Astrocyte (in vitro differentiated cells and primary cell): ENCODE measurements at regions not wholly inside any gene's neighbourhood (a gene's known extent, or its start where the extent isn't known, plus 50 kb on each side); places are given as distances from the start of the nearest gene placed in this dataset.

Experiments used
- DNase-seq: peaks from one replicate; pipeline ENCODE4 v3.0.0-alpha.2; 2010; ENCODE audit warnings: low read depth
- FAIRE-seq: peaks from 2 replicates; lab custom pipeline; 2011; peaks lifted over from hg19 to GRCh38; lab: Jason Lieb, UNC
- H2AFZ ChIP-seq: 2 replicates; pipeline ENCODE4 v1.6.0; 2012; ENCODE audit warnings: low read depth, low read length, inconsistent platforms
- H3K27ac ChIP-seq: 2 replicates; pipeline ENCODE4 v1.5.1; 2011; ENCODE audit warnings: low read depth, low read length, inconsistent platforms
- H3K27me3 ChIP-seq: 2 replicates; pipeline ENCODE4 v1.6.0; 2011; ENCODE audit warnings: low read length, inconsistent platforms; ENCODE audit not compliant: insufficient read depth
- H3K36me3 ChIP-seq: 2 replicates; pipeline ENCODE4 v1.5.1; 2011; ENCODE audit warnings: low read length, inconsistent platforms; ENCODE audit not compliant: insufficient read depth
- H3K4me1 ChIP-seq: 2 replicates; pipeline ENCODE4 v1.5.1; 2011; ENCODE audit warnings: low read length, inconsistent platforms; ENCODE audit not compliant: insufficient read depth
- H3K4me2 ChIP-seq: 2 replicates; pipeline ENCODE4 v1.6.0; 2012; ENCODE audit warnings: low read length, inconsistent platforms
- H3K4me3 ChIP-seq: 2 replicates; pipeline ENCODE4 v1.5.1; 2011; ENCODE audit warnings: low read depth, mild to moderate bottlenecking, low read length, inconsistent platforms; ENCODE audit not compliant: insufficient read depth
- H3K79me2 ChIP-seq: 2 replicates; pipeline ENCODE4 v1.6.0; 2012; ENCODE audit warnings: mild to moderate bottlenecking, low read length, inconsistent platforms; ENCODE audit not compliant: insufficient read depth
- H3K9ac ChIP-seq: 2 replicates; pipeline ENCODE4 v1.6.0; 2012; ENCODE audit warnings: mild to moderate bottlenecking, low read length, inconsistent platforms
- H3K9me3 ChIP-seq: 2 replicates; pipeline ENCODE4 v1.5.1; 2012; ENCODE audit warnings: low read depth, mild to moderate bottlenecking, low read length, inconsistent platforms; ENCODE audit not compliant: insufficient read depth
- H4K20me1 ChIP-seq: 2 replicates; pipeline ENCODE4 v1.6.0; 2012; ENCODE audit warnings: low read length, inconsistent platforms; ENCODE audit not compliant: insufficient read depth
- H3K27ac Mint-ChIP-seq: one replicate; pipeline ENCODE4 v1.8.0; 2021; ENCODE audit warnings: mild to moderate bottlenecking, mixed read lengths; ENCODE audit not compliant: unreplicated experiment
- H3K27me3 Mint-ChIP-seq: one replicate; pipeline ENCODE4 v1.8.0; 2021; ENCODE audit warnings: low read depth, mixed read lengths; ENCODE audit not compliant: unreplicated experiment
- H3K36me3 Mint-ChIP-seq: one replicate; pipeline ENCODE4 v1.8.0; 2021; ENCODE audit warnings: low read depth, mixed read lengths; ENCODE audit not compliant: unreplicated experiment
- H3K4me1 Mint-ChIP-seq: one replicate; pipeline ENCODE4 v1.8.0; 2021; ENCODE audit warnings: low read depth, mixed read lengths; ENCODE audit not compliant: unreplicated experiment
- H3K4me3 Mint-ChIP-seq: one replicate; pipeline ENCODE4 v1.8.0; 2021; ENCODE audit warnings: mild to moderate bottlenecking, moderate library complexity, mixed read lengths; ENCODE audit not compliant: unreplicated experiment
- H3K9me3 Mint-ChIP-seq: one replicate; pipeline ENCODE4 v1.8.0; 2021; ENCODE audit warnings: mild to moderate bottlenecking, mixed read lengths; ENCODE audit not compliant: unreplicated experiment
- CTCF ChIP-seq: IDR thresholded peaks from 2 replicates; pipeline ENCODE4 v1.5.1; 2011; ENCODE audit warnings: low read depth, mild to moderate bottlenecking, inconsistent platforms, low read length, moderate library complexity; ENCODE audit not compliant: insufficient read depth
- EZH2 ChIP-seq: IDR thresholded peaks from 2 replicates; pipeline ENCODE4 v1.6.1; 2012; ENCODE audit warnings: mild to moderate bottlenecking, low read length, inconsistent platforms; ENCODE audit not compliant: insufficient read depth

- DNase-seq (no peak), FAIRE-seq (no peak)
- Mint-ChIP-seq H3K27me3 (no peaks in the 10 kb centered on the region), H3K36me3 (no peaks in the 10 kb centered on the region), H3K27ac (no peak overlapping the region), H3K9me3 (no peaks in the 10 kb centered on the region), H3K4me3 (no peak overlapping the region), H3K4me1 (no peaks in the 10 kb centered on the region)
- no peak overlapping the region for H3K27ac ChIP-seq
- no peak overlapping the region for H3K4me3 ChIP-seq
- no peak overlapping the region for H3K4me2 ChIP-seq
- H3K9me3 ChIP-seq: no peaks in the 10 kb centered on the region
- H3K36me3 ChIP-seq: no peaks in the 10 kb centered on the region
- no peak overlapping the region for H2AFZ ChIP-seq
- no peaks in the 10 kb centered on the region for H3K4me1 ChIP-seq
- H3K9ac ChIP-seq: no peak overlapping the region
- no peak for TF ChIP-seq EZH2
- TF ChIP-seq CTCF: no peak
- no peaks in the 10 kb centered on the region for H4K20me1 ChIP-seq
- H3K79me2 ChIP-seq: no peaks in the 10 kb centered on the region
- no peaks in the 10 kb centered on the region for H3K27me3 ChIP-seq
Measured at GRCh38 chrX:87236830-87237440, 280.7 kb upstream of the KLHL4 start.

- H3K4me1 Mint-ChIP-seq: no peaks in the 10 kb centered on the region
- TF ChIP-seq CTCF: no peak
- TF ChIP-seq EZH2: no peak
- H3K27me3 ChIP-seq: no peaks in the 10 kb centered on the region
- H2AFZ ChIP-seq: no peak overlapping the region
- no peak overlapping the region for H3K27ac Mint-ChIP-seq
- no peaks in the 10 kb centered on the region for H4K20me1 ChIP-seq
- no peak overlapping the region for H3K9ac ChIP-seq
- no peak overlapping the region for H3K27ac ChIP-seq
- no peaks in the 10 kb centered on the region for H3K36me3 ChIP-seq
- no peaks in the 10 kb centered on the region for H3K27me3 Mint-ChIP-seq
- H3K4me1 ChIP-seq: no peaks in the 10 kb centered on the region
- H3K79me2 ChIP-seq: no peaks in the 10 kb centered on the region
- peak; percentile 5 for FAIRE-seq
- no peak overlapping the region for H3K4me3 ChIP-seq
- no peaks in the 10 kb centered on the region for H3K36me3 Mint-ChIP-seq
- peaks cover 4% of the 10 kb centered on the region for H3K9me3 Mint-ChIP-seq
- no peak overlapping the region for H3K4me2 ChIP-seq
- H3K4me3 Mint-ChIP-seq: no peak overlapping the region
- no peak for DNase-seq
- no peaks in the 10 kb centered on the region for H3K9me3 ChIP-seq
Measured at GRCh38 chrX:87265518-87265917, 252.1 kb upstream of the KLHL4 start.

GRCh38 chrX:87272491-87272890, 245.1 kb upstream of the KLHL4 start:
- Mint-ChIP-seq H3K9me3 (no peaks in the 10 kb centered on the region), H3K4me3 (no peak overlapping the region), H3K36me3 (no peaks in the 10 kb centered on the region), H3K27me3 (no peaks in the 10 kb centered on the region), H3K4me1 (no peaks in the 10 kb centered on the region), H3K27ac (no peak overlapping the region)
- no peaks in the 10 kb centered on the region for H4K20me1 ChIP-seq
- H3K9me3 ChIP-seq: no peaks in the 10 kb centered on the region
- no peak for TF ChIP-seq CTCF
- no peak for TF ChIP-seq EZH2
- H3K4me2 ChIP-seq: no peak overlapping the region
- FAIRE-seq: no peak
- no peaks in the 10 kb centered on the region for H3K79me2 ChIP-seq
- H3K9ac ChIP-seq: no peak overlapping the region
- H3K27me3 ChIP-seq: no peaks in the 10 kb centered on the region
- no peak overlapping the region for H2AFZ ChIP-seq
- H3K27ac ChIP-seq: no peak overlapping the region
- no peaks in the 10 kb centered on the region for H3K4me1 ChIP-seq
- no peak for DNase-seq
- no peak overlapping the region for H3K4me3 ChIP-seq
- no peaks in the 10 kb centered on the region for H3K36me3 ChIP-seq
